Left ventricle myocardium inferior (tissue), 1 donor: ENCODE measurements at regions not wholly inside any gene's neighbourhood (a gene's known extent, or its start where the extent isn't known, plus 50 kb on each side); places are given as distances from the start of the nearest gene placed in this dataset.

Source experiments
- DNase-seq: peaks from one replicate; pipeline ENCODE4 v3.0.0-alpha.2; 2020
- H3K27ac ChIP-seq: fragments of 200-600 bp; replicated peaks from 2 replicates; pipeline ENCODE4 v1.8.0; 2021
- H3K27me3 ChIP-seq: fragments of 200-600 bp; 2 replicates; pipeline ENCODE4 v1.8.0; 2021; ENCODE audit warnings: low read depth
- H3K36me3 ChIP-seq: fragments of 200-600 bp; 2 replicates; pipeline ENCODE4 v1.8.0; 2021
- H3K4me1 ChIP-seq: fragments of 200-600 bp; 2 replicates; pipeline ENCODE4 v1.8.0; 2021
- H3K4me3 ChIP-seq: fragments of 200-600 bp; 2 replicates; pipeline ENCODE4 v1.8.0; 2021; ENCODE audit warnings: mild to moderate bottlenecking, moderate library complexity
- H3K9me3 ChIP-seq: fragments of 200-600 bp; replicated peaks from 2 replicates; pipeline ENCODE4 v1.8.0; 2021
- CTCF ChIP-seq: fragments of 200-600 bp; IDR thresholded peaks from 2 replicates; pipeline ENCODE4 v1.8.0; 2021; ENCODE audit warnings: antibody characterized with exemption, mild to moderate bottlenecking, borderline replicate concordance
- intact Hi-C: fragments of 100-400 bp; cut with micrococcal nuclease; formaldehyde crosslinking; loops from one replicate; pipeline ENCODE4 v1.11.0; 2022
- donor health status: DM: no; HTN: yes; CAD: no; lungs with severe emphysema.

- no peaks in the 10 kb centered on the region for H3K36me3 ChIP-seq
- peaks cover 11% of the 10 kb centered on the region for H3K4me1 ChIP-seq
- H3K4me3 ChIP-seq = no peak overlapping the region
- no peak for DNase-seq
- H3K9me3 ChIP-seq = peaks cover 14% of the 10 kb centered on the region
- intact Hi-C loops = no loop called here
- no peak for TF ChIP-seq CTCF
- H3K27me3 ChIP-seq = no peaks in the 10 kb centered on the region
- H3K27ac ChIP-seq = no peak overlapping the region
These were observed 128.5 kb downstream of the NUDT12 start for GRCh38 chr5:103434057-103434456.

DNA sequence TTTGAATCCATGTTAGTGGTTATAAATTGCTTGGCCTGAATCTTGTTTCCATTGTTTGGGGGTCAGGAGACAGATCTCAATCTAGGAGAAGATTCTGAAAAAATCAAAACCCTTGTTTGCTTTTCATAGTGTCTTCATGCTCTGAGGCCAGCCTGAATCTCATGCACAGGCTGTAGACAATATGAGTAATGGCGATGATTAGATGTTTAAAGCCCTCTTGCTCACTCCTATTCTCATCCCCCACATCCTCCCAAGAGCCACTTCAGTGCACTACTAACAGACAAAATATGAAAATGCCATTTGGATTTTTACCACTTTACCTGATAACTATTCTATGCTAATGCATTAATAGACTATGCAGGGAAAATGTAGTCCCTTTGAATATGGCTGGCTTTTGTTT is 129.4 kb downstream of the NUDT12 start:
- Histone ChIP-seq H3K27ac (no peak overlapping the region), H3K9me3 (peaks cover 5% of the 10 kb centered on the region), H3K4me1 (peaks cover 15% of the 10 kb centered on the region), H3K27me3 (no peaks in the 10 kb centered on the region), H3K36me3 (no peaks in the 10 kb centered on the region), H3K4me3 (no peak overlapping the region)
- no peak for TF ChIP-seq CTCF
- no peak for DNase-seq
- intact Hi-C loops = no loop called here

DNA sequence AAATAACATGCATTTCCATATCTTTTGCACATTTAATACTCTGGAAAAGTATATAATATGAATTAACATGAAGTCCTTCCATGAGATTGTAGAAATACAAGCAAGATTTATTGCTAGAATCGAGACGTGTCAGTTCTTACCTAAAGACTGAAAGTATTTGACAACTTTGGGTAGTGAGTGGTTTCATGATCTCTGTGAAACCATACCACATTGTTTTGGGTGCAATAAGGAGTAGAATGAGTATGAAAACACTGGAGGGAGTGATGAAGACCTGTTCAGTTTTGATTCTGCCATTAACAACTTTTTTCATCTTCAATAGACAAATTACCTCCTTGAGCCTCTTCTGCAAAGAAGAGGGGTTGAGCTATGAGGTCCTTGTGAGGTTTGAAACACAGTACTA is 133.7 kb downstream of the NUDT12 start:
- no peak overlapping the region for H3K4me3 ChIP-seq
- H3K9me3 ChIP-seq = no peaks in the 10 kb centered on the region
- H3K36me3 ChIP-seq = no peaks in the 10 kb centered on the region
- no peak overlapping the region for H3K27ac ChIP-seq
- H3K4me1 ChIP-seq = peaks cover 23% of the 10 kb centered on the region
- no peak for DNase-seq
- no peak for TF ChIP-seq CTCF
- no peaks in the 10 kb centered on the region for H3K27me3 ChIP-seq
- intact Hi-C loops = no loop called here

- Histone ChIP-seq H3K27me3 (no peaks in the 10 kb centered on the region), H3K4me1 (peaks cover 25% of the 10 kb centered on the region), H3K4me3 (no peak overlapping the region), H3K27ac (no peak overlapping the region), H3K9me3 (no peaks in the 10 kb centered on the region), H3K36me3 (no peaks in the 10 kb centered on the region)
- DNase-seq = peak; percentile 18
- no peak for TF ChIP-seq CTCF
- intact Hi-C loops = no loop called here
These were observed 134.1 kb downstream of the NUDT12 start for GRCh38 chr5:103428411-103428871.

GRCh38 chr5:103427326-103427725 is 135.3 kb downstream of the NUDT12 start:
- Histone ChIP-seq H3K27ac (no peak overlapping the region), H3K9me3 (no peaks in the 10 kb centered on the region), H3K36me3 (no peaks in the 10 kb centered on the region), H3K4me3 (no peak overlapping the region), H3K4me1 (peaks cover 25% of the 10 kb centered on the region), H3K27me3 (no peaks in the 10 kb centered on the region)
- no peak for TF ChIP-seq CTCF
- no peak for DNase-seq
- intact Hi-C loops = no loop called here
